ENCODE measurements at regions not wholly inside any gene's neighbourhood (a gene's known extent, or its start where the extent isn't known, plus 50 kb on each side); places are given as distances from the start of the nearest gene placed in this dataset.
"Not testable (repeated sequence)": the region's sequence is repeated elsewhere in the genome, so short reads cannot be mapped to it uniquely, and the experiment has no call there.

GRCh38 chr14:30266290-30266689, 292.7 kb upstream of the G2E3 start:
- DNase-seq (ENCODE audit: low read depth in 2 of 2), result no peak

GRCh38 chr14:30267141-30267540, 291.8 kb upstream of the G2E3 start:
- no peak for DNase-seq (ENCODE audit: low read depth in 2 of 2)

GRCh38 chr14:30270200-30271161, 288.5 kb upstream of the G2E3 start:
- peak; percentile 25 to 53 for DNase-seq (ENCODE audit: low read depth in 2 of 2)

- no peak for DNase-seq (ENCODE audit: low read depth in 2 of 2)
Observed at GRCh38 chr14:30271811-30272323, 287.1 kb upstream of the G2E3 start.

- DNase-seq (ENCODE audit: low read depth in 2 of 2), result no peak
Observed at GRCh38 chr14:30272848-30273832, 285.8 kb upstream of the G2E3 start.

- DNase-seq (ENCODE audit: low read depth in 2 of 2), result no peak
Observed at GRCh38 chr14:30275604-30276003, 283.4 kb upstream of the G2E3 start.

- no peak for DNase-seq (ENCODE audit: low read depth in 2 of 2)
Observed at GRCh38 chr14:30277268-30277667, 281.7 kb upstream of the G2E3 start.

- not testable (repeated sequence) for DNase-seq (ENCODE audit: low read depth in 2 of 2)
Observed at GRCh38 chr14:30278856-30279255, 280.1 kb upstream of the G2E3 start.

- no peak for DNase-seq (ENCODE audit: low read depth in 2 of 2)
Observed at GRCh38 chr14:30283822-30284446, 275.0 kb upstream of the G2E3 start.

GRCh38 chr14:30284808-30285207, 274.1 kb upstream of the G2E3 start:
- no peak for DNase-seq (ENCODE audit: low read depth in 2 of 2)

- DNase-seq (ENCODE audit: low read depth in 2 of 2), result no peak
Observed at GRCh38 chr14:30287579-30288445, 271.1 kb upstream of the G2E3 start.

GRCh38 chr14:30290001-30290400, 269.0 kb upstream of the G2E3 start:
- DNase-seq (ENCODE audit: low read depth in 2 of 2), result no peak

GRCh38 chr14:30291216-30291615, 267.7 kb upstream of the G2E3 start:
- DNase-seq (ENCODE audit: low read depth in 2 of 2), result no peak

GRCh38 chr14:30292541-30292940, 266.4 kb upstream of the G2E3 start:
- no peak for DNase-seq (ENCODE audit: low read depth in 2 of 2)

GRCh38 chr14:30295980-30296379, 263.0 kb upstream of the G2E3 start:
- DNase-seq (ENCODE audit: low read depth in 2 of 2), result no peak

GRCh38 chr14:30296931-30297405, 262.0 kb upstream of the G2E3 start:
- no peak for DNase-seq (ENCODE audit: low read depth in 2 of 2)

- DNase-seq (ENCODE audit: low read depth in 2 of 2), result no peak
Observed at GRCh38 chr14:30297876-30298795, 260.8 kb upstream of the G2E3 start.

- no peak for DNase-seq (ENCODE audit: low read depth in 2 of 2)
Observed at GRCh38 chr14:30299915-30300314, 259.0 kb upstream of the G2E3 start.

- DNase-seq (ENCODE audit: low read depth in 2 of 2), result no peak
Observed at GRCh38 chr14:30303350-30303749, 255.6 kb upstream of the G2E3 start.

Data from stimulated activated CD4-positive, alpha-beta T cell treated with anti-CD3 and anti-CD28 coated beads, Interleukin-1b, Interleukin-23, amount 100 ng/mL, for 4 hours (primary cell).